ENCODE measurements at regions not wholly inside any gene's neighbourhood (a gene's known extent, or its start where the extent isn't known, plus 50 kb on each side); places are given as distances from the start of the nearest gene placed in this dataset.

- TF ChIP-seq POLR2AphosphoS5 (IDR thresholded peaks at IDR 0.05) (no peak), CTCF (IDR thresholded peaks at IDR 0.05) (no peak)
Measured at GRCh38 chr10:128203028-128203427, 76.8 kb upstream of the MKI67 start.

Measured in sigmoid colon (tissue), 4 donors.